Muscle layer of duodenum (tissue), 2 donors: ENCODE measurements at regions not wholly inside any gene's neighbourhood (a gene's known extent, or its start where the extent isn't known, plus 50 kb on each side); places are given as distances from the start of the nearest gene placed in this dataset.

Experiments used
- H3K27ac ChIP-seq: one replicate; pipeline ENCODE4 v1.7.0; 2013; ENCODE audit warnings: mild to moderate bottlenecking, low read length
- H3K27me3 ChIP-seq: one replicate; pipeline ENCODE4 v1.7.0; 2013; ENCODE audit warnings: low read depth, mild to moderate bottlenecking, control low read depth, low read length
- H3K36me3 ChIP-seq, 2 donors: one replicate each; pipeline ENCODE4 v1.7.0; 2013; ENCODE audit warnings: low read length in 2 of 2, control low read depth in 1 of 2, mild to moderate bottlenecking in 1 of 2; ENCODE audit not compliant: insufficient read depth in 2 of 2, control insufficient read depth in 1 of 2
- H3K4me1 ChIP-seq, 2 donors: one replicate each; pipeline ENCODE4 v1.7.0; 2013; ENCODE audit warnings: low read length in 2 of 2, mild to moderate bottlenecking in 2 of 2, control low read depth in 1 of 2, moderate library complexity in 1 of 2; ENCODE audit not compliant: insufficient read depth in 2 of 2, control insufficient read depth in 1 of 2
- H3K4me3 ChIP-seq, 2 donors: one replicate each; pipeline ENCODE4 v1.7.0; 2013; ENCODE audit warnings: low read length in 2 of 2, low read depth in 1 of 2, mild to moderate bottlenecking in 1 of 2
- H3K9me3 ChIP-seq, 2 donors: one replicate each; pipeline ENCODE4 v1.7.0; 2013; ENCODE audit warnings: low read length in 2 of 2, control low read depth in 1 of 2, mild to moderate bottlenecking in 1 of 2; ENCODE audit not compliant: control insufficient read depth in 1 of 2
- donor health status: healthy.

DNA sequence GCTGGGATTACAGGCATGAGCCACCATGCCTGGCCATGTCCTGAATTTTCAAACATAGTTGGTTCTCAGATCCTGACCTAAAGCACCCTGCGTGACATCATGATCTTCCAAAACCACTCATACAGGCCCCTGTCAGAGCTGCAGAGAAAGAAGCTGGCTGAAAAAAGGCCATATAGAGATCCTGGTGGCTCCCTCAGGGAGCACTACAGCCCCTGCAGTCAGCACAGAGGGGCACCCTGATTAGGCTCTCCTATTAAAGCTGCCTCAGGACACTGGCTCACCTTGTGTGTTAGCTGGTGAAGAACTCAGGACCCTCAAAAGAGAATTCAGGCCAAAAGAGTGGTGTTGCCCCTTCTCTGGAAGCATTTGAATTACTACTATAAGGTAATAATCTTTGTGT lies 249.7 kb upstream of the MCTP2 start:
- peaks cover 0 to 22% of the 10 kb centered on the region in 2 donors for H3K4me1 ChIP-seq
- H3K9me3 ChIP-seq, result no peaks in the 10 kb centered on the region
- H3K36me3 ChIP-seq, result no peaks in the 10 kb centered on the region
- no peaks in the 10 kb centered on the region for H3K27me3 ChIP-seq
- no peak overlapping the region for H3K4me3 ChIP-seq
- no peak overlapping the region for H3K27ac ChIP-seq

DNA sequence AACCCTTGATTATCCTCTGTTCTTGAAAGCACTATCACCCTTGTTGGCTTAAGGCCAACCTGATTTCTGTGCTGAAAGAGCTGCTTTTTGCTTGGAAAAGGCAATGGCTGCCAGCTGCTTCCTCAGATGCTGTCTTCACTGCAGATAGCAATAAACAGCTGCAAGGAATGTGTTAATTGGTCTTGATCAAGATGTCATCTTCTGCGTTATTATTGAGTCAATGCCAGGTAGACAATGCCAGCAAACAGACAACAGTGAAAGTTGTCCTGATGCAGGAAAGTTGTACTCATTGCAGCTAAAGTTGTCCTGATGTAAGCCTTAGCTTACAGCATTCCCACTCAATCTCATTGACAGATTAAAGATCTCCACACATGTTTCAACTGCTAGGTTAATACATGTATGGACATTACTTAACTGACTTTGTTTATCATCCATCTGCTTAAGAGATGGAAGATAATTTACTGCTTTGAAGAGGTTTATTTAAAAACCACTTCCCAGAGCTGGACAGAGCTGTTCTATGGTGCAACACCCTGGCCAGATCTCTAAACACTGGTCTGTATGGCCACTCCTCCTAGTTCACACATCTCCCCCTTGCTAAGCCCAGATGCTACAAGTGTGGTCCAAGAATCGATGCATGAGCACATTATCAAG lies 251.0 kb upstream of the MCTP2 start:
- Histone ChIP-seq H3K36me3 (no peaks in the 10 kb centered on the region), H3K4me3 (no peak overlapping the region), H3K27me3 (no peaks in the 10 kb centered on the region), H3K9me3 (no peaks in the 10 kb centered on the region), H3K27ac (no peak overlapping the region), H3K4me1 (peaks cover 0 to 22% of the 10 kb centered on the region in 2 donors)

GRCh38 chr15:93974804-93975481 lies 256.4 kb upstream of the MCTP2 start:
- Histone ChIP-seq H3K36me3 (no peaks in the 10 kb centered on the region), H3K4me3 (no peak overlapping the region), H3K9me3 (no peaks in the 10 kb centered on the region), H3K4me1 (peaks cover 0 to 1% of the 10 kb centered on the region in 2 donors), H3K27ac (no peak overlapping the region), H3K27me3 (no peaks in the 10 kb centered on the region)

DNA sequence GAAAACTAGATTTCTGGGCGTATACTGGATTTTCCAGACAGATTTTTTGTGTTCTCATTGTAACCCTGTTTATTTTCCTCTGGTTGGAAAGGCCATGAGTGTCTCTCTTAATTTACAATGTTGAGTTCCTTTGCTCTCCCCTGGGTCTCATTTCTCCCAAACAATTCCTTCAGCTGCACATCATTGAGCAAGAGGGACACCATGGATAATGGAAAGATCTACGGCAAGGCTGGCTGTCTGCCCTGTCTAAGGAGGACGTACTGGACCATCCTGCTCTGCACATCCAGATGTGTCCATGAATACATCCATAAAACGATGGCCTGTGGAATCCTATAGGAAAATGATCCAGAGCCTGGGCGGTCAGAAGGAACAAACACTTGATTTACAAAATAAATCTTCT lies 258.1 kb upstream of the MCTP2 start:
- no peaks in the 10 kb centered on the region for H3K9me3 ChIP-seq
- H3K36me3 ChIP-seq, result no peaks in the 10 kb centered on the region
- H3K4me1 ChIP-seq, result no peaks in the 10 kb centered on the region
- no peak overlapping the region for H3K4me3 ChIP-seq
- no peak overlapping the region for H3K27ac ChIP-seq
- H3K27me3 ChIP-seq, result no peaks in the 10 kb centered on the region

- Histone ChIP-seq H3K27me3 (no peaks in the 10 kb centered on the region), H3K4me3 (no peak overlapping the region), H3K4me1 (no peaks in the 10 kb centered on the region), H3K9me3 (no peaks in the 10 kb centered on the region), H3K36me3 (no peaks in the 10 kb centered on the region), H3K27ac (no peak overlapping the region)
Observed at GRCh38 chr15:93968773-93969172, 262.6 kb upstream of the MCTP2 start.

DNA sequence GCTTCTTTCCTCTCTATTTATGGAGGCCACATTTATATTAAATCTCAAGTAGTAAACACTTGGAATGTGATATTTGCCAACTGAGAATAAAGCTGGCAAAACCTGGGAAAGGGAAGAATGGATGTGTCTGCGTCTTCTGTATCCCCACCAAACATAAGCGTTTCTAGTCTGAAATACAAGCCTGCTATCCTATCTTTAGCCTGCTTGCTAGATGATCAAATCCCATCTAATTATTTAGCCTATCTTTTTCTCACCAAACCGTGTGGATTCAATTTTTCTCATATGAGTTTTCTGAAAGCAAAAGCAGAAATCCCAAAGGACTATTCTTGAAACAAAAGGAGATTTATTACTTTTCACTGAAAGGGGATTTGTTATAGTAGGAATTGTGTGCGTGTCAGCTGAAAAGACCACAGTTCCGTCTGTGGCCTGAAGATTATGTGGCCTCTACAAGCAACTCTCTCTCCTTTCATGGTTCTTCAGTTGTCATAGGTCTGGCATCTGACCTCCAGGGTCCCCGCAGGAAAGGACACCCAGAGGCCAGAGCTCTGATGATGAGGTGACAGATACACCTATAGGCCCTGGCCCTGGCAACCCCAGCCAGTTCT lies 266.0 kb upstream of the MCTP2 start:
- Histone ChIP-seq H3K36me3 (no peaks in the 10 kb centered on the region), H3K9me3 (no peaks in the 10 kb centered on the region), H3K4me3 (no peak overlapping the region), H3K27me3 (no peaks in the 10 kb centered on the region), H3K27ac (no peak overlapping the region), H3K4me1 (no peaks in the 10 kb centered on the region)

- Histone ChIP-seq H3K4me1 (no peaks in the 10 kb centered on the region), H3K9me3 (no peaks in the 10 kb centered on the region), H3K27me3 (no peaks in the 10 kb centered on the region), H3K36me3 (no peaks in the 10 kb centered on the region), H3K27ac (no peak overlapping the region), H3K4me3 (no peak overlapping the region)
Observed at GRCh38 chr15:93954985-93955571, 276.3 kb upstream of the MCTP2 start.

DNA sequence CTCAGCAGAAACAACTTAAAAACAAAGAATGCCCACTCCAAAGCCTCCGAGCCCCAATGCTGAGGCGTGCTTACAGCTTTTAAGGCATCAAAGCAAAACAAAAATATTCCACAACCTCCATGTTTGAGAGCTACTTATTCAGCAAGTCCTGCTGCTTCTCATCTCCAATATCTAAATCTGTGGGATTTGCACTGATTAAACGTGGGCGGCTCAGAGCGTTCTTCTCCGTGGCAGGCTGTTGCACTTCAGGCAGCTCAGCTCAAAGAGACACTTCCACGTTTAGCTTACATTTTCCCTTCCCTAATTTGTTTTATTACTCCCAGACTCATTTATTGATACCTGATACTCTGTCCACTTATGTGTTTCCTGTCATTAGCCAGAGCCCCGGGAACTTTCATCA lies 282.6 kb upstream of the MCTP2 start:
- Histone ChIP-seq H3K4me1 (no peaks in the 10 kb centered on the region), H3K36me3 (no peaks in the 10 kb centered on the region), H3K27me3 (no peaks in the 10 kb centered on the region), H3K9me3 (no peaks in the 10 kb centered on the region), H3K27ac (no peak overlapping the region), H3K4me3 (no peak overlapping the region)

DNA sequence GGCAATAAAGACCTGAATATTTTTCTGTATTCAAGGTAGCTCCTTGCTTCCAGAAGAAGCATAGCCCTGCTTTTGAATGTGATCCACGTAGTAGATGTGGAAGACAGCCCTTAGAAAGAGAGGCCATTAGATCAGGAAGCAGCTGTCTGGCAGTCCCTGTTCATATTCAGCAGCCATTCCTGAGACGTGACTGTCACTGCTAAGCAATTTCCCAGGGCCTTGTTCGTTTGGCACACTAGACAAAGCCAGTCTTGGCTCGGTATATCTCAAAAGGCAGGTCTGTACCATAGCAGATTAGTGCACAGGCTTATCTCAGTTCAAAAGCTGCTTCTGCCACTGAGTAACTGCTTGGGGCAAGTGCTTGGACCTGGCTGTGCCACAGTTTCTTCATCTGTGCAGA lies 287.8 kb upstream of the MCTP2 start:
- Histone ChIP-seq H3K36me3 (no peaks in the 10 kb centered on the region), H3K9me3 (no peaks in the 10 kb centered on the region), H3K4me1 (no peaks in the 10 kb centered on the region), H3K27me3 (no peaks in the 10 kb centered on the region), H3K27ac (no peak overlapping the region), H3K4me3 (no peak overlapping the region)

GRCh38 chr15:93942269-93942694 lies 289.1 kb upstream of the MCTP2 start:
- H3K27ac ChIP-seq, result no peak overlapping the region

DNA sequence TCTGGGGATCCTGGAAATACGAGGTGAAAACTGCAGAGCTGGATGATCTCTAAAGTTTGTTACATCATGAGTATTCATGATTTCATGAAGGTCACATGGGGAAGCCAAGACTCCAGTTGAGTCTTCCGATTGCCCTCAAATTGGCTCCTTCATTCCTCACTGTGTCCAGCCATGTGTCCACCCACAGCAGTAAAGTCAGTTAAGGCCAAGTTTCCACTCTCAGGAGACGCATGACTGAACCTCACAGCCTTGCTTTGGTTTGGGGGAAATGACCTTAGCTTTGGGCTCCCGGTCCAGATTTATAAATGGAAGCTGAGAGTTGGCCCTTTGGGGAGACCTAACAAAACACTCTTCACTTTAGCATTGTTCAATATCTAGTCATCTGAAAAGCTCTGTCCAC lies 289.7 kb upstream of the MCTP2 start:
- H3K27ac ChIP-seq, result no peak overlapping the region
- no peaks in the 10 kb centered on the region for H3K27me3 ChIP-seq
- no peak overlapping the region for H3K4me3 ChIP-seq
- no peaks in the 10 kb centered on the region for H3K36me3 ChIP-seq
- H3K9me3 ChIP-seq, result no peaks in the 10 kb centered on the region
- H3K4me1 ChIP-seq, result no peaks in the 10 kb centered on the region

More at GRCh38 chr15:93942269-93942694, 289.1 kb upstream of the MCTP2 start:
- H3K9me3 ChIP-seq, result no peaks in the 10 kb centered on the region
- H3K27me3 ChIP-seq, result no peaks in the 10 kb centered on the region
- no peak overlapping the region for H3K4me3 ChIP-seq
- H3K36me3 ChIP-seq, result no peaks in the 10 kb centered on the region
- H3K4me1 ChIP-seq, result no peaks in the 10 kb centered on the region
